GM19238 (cell line): ENCODE measurements at regions not wholly inside any gene's neighbourhood (a gene's known extent, or its start where the extent isn't known, plus 50 kb on each side); places are given as distances from the start of the nearest gene placed in this dataset.

Source experiments
- DNase-seq: peaks from one replicate; pipeline ENCODE4 v3.0.0; 2011; ENCODE audit warnings: low spot score; ENCODE audit not compliant: insufficient read length

DNA sequence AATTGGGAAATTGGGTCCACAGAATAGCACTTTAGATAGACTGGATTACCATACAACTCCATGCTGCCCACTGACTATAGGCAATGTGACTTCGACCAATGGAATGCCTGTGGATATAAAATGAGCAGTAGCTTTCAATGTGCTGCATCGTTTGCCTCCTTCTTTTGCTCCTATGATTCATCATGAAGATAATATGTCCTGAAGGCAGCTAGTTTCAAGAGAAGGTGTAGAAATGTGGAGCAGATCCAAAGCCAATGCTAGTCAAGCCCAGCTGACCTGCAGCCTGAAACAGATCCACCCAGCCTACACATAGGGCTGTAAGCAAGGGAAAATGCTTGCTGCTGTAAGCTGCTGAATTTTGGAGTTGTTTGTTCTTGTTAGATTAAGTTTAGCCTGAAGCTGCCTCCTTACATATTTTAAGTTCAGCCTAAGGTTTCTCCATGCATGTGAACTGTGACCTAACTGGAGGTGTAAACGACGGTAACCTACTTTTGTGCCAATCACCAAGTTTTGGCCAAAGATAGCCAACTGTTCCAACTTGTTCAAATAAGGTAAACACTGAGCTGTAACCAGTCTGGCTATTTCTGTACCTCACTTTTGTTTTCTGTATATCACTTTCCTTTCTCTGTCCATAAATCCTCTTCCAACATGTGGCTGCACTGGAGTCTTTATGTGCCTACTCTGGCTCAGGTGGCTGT, 169.1 kb upstream of the AVPR1A start:
- DNase-seq: no peak

DNA sequence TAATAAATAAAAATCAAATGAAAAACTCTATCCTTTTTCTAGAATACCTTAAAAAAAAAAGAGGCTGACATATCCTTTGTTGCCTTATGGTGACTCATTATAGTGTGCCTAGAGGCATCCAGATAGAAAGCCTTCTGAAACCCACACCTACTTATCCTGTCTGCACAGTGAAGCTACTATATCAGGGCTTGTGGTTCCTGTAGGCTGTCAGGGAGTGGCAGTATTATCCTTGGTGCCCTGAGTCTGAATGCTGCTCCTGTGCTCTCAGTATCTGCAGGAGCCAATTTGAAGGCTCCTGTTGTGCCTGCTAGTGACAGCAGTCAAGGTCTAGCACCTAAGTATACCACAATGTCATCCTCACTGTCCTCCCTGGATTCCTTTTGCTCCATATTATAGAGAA, 168.4 kb upstream of the AVPR1A start:
- DNase-seq: no peak

DNA sequence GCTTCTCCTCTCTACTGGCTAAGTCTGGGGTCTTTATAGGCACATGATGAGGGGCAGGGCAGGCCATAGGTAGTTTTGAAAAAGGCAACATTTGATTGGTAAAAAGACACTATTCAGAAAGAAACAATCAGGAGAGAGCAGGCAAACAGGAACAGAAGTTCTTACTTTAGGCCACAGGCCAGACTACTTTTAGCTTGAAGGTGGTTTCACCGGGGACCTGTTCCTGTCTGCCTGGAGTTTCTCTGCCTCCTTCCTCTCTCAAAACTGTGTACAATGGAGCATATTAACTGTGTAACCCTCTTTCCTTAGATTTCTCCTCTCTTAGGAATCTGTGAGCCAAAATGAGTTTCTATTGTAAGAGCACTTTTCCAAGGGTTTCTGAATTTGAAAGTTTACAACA, 167.9 kb upstream of the AVPR1A start:
- DNase-seq: no peak

DNA sequence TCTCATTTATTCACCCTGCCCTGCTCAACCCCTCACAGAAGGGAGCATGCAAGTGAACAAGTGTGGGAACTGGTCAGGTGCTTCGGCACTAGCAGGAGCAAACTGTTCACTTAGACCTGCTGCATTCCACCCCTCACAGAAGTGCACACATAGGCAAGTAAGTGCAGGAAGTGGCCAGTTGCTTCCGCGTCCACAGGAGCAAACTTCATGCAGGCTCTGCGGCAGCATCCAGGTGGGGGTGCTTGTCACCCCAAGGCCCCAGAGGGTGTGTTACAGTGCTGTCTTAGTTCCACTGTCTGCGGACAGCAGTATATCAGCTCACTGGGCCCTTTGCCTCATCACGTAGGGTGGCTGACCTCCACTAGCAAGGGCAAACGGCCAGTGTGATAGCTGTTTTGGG, 167.3 kb upstream of the AVPR1A start:
- no peak for DNase-seq

DNA sequence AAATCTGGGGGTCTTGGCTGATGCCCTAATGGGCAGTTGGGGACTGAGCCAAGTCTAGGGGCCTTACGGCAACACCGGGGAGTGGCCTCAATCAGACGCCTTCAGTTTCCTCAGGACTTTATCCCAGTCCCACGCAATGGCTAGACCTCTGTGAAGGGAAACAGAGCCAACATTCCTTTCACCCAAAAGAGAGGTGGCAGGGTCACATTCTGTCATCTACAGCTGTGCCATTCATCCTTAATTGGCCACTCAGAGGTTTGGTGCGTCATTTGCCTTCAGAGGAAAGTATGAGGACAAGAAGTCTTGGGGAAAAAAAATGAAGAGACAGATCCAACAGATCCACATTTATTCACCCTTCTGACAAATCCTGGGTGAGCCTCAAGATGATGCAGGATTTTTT, 166.9 kb upstream of the AVPR1A start:
- DNase-seq: no peak

DNA sequence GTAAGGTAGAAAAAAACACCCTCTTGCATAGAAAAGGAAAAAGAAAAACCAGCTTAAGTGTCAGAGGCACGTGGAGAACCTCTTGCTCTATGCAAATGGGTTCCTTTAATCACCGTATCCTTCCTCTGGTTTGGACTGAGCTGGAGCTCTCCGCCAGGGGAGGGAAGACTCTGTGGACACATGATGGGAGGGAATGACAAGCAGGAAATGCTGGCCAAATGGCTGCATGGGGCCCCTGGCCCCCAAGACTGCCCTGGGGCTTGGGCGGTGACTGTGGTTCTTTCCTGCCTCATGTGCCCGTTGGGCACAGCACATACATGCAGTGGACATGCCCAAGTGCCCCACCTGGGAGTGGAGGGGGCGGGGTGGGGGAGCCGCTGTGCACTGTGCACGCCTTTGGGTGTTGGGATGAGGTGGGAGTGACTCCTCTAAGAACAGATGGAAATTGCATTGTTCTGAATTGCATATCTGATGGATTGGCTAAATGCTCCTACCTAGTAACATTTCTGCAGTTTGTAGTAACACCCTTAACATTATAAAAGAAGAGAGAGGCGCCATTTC, 166.4 kb upstream of the AVPR1A start:
- no peak for DNase-seq

DNA sequence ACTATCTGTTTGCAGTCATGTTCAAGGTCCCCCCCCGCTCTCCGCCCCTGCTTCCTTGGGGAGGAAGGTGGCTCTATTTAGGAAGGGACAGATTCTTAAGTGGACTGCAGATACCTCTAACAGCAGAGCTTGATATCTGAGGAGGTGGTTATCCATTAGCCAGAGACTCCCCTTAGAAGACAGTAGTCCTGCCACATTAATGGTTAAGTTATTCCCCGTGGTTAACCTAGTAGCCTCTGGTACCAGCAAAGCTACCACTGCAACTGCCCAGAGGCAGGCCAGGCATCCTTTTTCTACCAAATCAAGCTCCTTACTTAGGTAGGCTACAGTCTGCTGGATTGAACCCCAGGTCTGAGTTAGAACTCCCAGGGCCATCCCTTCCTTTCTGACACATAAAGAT, 162.1 kb upstream of the AVPR1A start:
- DNase-seq: no peak

DNA sequence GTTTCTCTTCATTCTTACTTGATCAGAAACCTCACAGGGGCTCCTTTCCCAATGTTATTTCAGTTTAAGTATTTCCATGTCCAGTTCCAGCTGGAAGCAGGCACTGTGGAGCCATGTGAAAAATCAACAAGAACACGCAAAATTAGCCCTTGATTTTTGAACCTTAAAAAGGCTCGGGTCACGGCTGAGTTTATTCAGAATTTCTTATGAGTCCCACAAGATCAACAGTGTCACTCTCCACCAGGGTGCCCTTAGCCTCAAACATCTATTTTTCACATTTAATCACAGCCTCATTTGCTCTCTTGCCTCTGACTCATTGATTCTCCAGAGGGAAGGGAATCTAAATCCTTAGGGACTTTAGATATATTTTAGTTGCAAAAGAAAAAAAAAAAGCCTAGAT, 157.7 kb upstream of the AVPR1A start:
- DNase-seq: no peak

DNA sequence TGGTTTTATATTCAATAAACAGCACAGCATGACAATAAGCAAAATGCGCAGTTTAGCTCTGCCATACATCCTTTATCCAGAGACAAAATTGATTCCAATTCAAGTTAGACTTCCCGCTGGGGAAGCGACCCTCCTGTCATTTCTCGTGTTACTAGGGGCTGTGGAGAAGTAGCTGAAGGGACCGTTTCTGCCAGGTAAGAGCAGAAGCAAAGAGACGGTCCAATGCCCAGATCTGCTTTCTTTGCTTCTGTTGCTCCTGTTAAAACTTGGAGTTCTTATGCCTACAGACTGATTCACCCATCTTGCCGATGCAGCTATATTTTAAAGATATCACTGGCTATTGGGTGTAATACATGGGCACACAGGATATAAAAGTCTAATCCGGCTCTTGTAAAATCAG, 156.8 kb upstream of the AVPR1A start:
- DNase-seq: no peak

DNA sequence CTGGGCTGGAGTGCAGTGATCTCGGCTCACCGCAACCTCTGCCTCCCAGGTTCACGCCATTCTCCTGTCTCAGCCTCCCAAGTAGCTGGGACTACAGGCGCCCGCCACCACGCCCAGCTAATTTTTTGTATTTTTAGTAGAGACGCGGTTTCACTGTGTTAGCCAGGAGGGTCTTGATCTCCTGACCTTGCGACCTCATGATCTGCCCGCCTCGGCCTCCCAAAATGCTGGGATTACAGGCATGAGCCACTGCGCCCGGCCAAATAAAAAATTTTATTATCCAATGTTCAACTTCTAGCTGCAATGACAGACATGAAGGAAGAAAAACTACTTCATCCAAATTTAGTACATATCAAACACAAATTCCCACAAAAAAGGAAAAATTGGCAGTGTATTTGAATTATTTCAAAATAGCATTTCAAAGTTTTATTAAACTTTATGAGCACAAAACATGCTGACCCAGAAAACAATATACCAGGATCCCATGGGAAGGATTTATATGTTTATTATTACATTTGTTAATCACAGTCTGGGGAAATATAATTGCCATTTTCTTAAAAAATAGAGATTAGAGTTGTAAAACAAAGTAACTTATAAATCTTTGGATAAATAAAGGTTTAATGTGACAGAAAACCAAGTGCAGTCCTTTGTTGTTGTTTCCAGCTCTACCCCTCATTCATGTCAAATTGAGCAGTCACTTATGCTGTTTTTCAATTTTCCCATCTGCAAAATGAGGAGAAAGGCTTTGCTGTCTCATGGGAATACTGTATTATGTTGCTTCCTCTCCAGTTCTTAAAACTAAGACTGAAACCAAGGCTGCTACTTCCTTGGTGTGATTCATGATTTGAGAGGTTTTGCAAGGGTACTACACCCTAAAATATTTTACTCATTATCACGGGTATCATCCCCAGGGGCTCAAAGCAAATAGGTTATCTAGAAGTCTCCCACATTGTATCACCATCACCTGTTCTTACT, 155.2 kb upstream of the AVPR1A start:
- no peak for DNase-seq

DNA sequence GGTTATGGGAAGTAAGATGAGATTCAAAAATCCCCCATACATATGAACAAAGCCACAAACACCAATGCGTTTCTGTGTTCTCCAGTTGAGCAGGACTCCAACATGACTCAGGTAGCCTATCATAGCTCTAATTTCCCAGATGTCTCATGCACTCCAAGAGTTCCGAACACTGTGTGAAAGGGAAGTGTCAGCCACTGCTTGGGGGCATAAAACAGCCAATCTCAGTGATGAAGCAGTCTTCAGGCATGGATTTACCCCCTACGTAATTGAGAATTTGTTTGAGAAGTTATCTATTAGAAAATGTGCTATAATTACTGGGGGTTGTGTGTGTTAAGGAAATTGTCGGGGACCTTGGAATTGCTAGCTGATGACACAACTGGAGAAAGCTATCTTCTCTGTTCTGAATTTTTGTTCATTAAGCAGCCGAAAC, 153.9 kb upstream of the AVPR1A start:
- no peak for DNase-seq

DNA sequence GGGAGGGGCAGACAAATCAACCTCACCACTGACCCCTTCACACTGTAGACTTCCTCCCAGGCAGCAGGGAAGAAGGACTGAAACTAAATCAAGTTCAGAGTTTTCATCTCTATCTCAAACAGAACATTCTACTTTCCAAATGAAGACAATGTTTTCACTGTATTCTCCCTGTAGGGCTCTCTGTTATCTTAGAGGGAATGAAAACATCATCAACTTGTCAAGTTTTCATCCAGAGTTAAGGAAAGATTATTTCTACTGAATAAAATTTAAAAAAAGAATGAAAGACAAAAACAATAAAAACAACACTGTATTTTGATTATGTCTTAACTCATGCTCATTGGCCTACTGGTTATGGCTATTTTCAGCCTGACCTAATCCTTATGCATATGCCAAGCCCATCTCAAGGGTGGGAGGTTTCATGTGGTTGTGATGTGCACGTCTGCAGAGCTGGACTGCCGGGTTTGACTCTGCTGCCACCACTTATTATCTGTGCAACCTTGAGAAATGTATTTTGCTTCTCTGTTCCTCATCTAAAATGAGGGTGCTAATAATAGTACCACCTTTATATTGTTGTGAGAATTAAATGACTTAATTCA, 152.0 kb upstream of the AVPR1A start:
- no peak for DNase-seq

DNA sequence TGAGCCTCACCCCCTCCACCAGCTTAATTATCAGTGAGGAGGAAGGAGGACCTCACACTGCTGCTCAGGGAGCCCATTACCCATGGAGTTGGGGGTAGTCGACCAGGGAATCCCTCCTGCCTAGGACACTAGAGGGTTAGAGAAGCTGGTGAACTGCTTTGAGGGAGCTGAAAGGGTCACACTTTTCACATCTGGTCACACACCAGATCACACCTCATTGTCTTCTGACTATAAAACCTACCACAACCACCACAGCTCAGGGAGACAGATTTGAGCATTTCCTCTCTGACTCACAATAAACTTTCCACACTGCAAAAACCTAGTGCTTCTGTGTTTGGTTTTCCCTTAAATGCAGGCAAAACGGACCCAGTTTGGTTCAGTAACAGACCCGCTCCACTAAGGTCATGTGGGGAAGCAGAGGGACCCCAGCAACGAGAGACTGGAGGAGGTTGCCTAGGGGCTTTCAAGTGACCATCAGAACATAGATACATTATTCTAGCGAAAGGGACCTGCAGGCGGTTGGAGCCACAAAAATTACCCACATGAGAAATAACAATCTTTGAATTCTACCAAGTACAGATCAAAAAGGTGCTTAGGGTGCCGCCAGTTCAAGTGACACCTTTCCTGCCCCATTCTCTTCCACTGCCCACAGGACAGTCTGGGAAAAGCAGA, 151.4 kb upstream of the AVPR1A start:
- no peak for DNase-seq

DNA sequence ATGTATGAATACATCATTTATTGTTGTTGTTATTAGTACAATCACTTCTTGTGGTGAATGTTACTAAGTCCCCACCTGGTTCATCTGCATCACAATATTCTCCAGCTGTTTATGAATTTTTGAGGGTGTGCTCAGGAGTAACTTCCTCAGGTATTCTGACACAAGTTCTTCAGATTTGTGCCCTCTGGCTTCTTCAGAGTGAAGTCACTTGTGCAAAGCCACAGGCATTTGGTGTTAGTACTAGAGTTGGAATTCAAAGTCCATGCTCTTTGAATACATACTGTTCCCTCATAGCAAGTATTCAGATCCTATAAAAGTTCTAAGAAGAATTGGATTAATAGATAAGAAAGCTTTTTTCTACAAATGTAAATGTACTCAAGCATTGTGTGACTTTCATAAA, 150.3 kb upstream of the AVPR1A start:
- no peak for DNase-seq

DNA sequence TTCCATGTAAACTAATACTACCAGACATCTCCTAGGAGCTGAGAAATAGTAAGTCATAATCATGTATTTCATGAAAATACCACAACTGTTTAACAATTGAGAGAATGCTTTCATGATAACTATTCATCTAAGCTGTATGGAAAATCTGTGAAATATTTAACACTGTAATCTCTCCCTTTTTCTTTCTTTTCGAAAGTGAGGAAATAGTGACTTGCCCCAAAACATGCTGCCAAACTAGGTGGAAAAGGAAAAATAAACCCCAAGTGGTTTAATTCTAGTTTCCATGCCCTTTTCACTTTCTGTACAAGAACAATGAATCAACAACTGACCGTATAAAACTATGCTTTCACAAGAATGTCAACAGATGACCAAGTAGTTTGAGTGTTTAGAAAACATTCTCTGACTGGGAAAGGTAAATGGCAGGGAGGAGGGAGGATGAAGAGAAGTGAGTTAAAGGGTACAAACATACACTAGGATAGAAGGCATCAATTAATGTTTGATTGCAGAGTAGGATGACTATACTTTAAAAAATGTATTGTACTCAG, 147.5 kb upstream of the AVPR1A start:
- DNase-seq: no peak

DNA sequence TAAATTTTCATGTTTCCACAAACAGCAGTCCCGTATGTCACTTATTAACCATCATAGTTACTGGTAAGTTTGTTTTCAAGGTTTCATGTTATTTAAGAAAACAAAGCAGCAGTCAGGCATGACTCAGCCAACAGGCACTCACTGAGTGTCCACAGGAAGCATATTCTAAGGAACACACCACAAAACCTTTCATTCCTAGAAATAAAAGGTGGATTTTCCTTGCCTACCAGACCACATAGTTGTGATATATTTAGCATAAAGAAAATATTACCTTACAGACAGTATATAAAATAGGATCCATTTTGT, 143.3 kb upstream of the AVPR1A start:
- no peak for DNase-seq

DNA sequence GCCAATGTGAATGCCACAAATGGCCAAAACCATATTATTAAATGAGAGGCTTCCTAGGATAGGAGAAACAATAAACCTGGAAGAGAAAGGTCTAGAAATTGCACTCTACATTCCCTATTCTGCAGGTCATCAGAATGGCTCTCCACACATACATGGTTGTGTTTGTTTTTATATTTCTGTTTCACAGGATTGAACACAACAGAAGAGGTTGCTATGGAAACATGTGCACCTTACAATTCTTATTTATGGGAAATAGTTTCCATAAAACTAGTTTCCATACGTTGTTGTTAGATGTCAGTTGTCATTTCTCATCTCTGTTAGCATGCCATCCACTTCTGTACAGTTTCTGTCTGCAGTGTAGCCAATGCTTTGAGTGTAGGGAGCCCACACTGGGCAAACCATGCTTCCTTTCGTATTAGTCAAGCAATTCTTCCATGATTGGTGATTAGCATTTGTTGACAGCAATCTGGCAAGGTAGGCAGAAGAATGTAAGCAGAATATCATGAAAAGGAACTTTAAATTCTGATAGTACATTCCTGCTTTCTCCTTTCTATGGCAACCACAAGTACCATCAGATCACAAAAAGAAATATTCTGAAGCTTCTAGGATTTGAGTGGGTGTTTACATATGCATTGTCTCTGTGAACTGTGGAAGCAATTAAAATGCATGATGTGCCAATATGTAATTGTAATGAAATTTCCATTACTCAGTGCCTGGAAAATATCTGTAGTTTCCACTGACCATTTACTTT, 141.6 kb upstream of the AVPR1A start:
- no peak for DNase-seq

DNA sequence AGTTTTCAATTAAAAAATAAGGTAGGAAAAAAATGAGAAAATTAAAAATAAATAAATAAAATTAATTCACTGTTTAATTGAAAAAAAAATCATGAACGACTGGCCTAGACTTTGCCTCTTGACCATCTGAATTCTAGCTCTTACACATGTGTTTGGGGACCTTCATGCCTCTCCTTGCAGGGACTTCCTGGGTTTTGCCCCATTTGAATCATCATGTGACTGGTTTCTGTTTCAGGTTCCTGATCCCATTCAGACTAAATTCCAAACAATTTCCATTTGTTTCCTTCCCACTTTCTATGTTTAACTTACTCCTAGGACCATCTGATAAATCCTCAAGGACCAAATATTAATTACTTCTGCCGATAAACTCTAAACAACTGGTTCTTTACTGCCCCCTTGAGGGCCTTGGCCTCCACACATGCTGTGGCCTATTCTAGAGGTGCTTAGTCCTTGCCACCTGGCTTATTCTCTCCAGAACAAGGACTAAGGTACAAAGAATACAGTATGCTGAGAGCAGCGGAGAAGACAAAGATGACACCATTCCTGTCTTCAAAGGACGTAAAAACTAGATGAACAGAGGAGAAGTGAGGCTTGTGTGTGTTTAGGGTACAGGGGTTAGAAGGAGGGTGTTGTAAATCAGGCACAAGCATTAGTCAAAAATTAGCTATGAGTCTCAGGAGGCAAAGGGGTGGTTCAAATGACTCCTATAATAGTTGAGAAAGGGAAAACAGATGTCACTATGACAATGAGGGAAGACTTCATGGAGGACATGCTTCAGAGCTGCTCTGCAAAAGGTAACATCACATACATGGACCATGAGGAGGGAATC, 125.8 kb upstream of the AVPR1A start:
- no peak for DNase-seq

DNA sequence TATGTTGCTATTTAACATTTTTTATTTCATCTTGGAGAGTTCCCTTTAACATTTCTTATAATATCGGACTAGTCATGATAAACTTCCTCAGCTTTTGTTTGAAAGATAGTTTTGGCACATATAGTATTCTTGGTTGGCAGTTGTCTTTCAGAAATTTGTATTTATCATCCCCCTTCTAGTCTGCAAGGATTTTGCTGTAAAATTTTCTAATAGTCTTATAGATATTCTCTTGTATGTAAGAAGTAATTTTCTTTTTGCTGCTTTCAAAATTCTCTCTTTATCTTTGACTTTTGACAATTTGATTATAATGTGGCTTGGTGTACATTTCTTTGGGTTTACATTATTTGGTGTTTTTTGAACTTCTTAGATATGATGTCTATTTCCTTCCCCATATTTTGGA, 116.0 kb upstream of the AVPR1A start:
- no peak for DNase-seq

DNA sequence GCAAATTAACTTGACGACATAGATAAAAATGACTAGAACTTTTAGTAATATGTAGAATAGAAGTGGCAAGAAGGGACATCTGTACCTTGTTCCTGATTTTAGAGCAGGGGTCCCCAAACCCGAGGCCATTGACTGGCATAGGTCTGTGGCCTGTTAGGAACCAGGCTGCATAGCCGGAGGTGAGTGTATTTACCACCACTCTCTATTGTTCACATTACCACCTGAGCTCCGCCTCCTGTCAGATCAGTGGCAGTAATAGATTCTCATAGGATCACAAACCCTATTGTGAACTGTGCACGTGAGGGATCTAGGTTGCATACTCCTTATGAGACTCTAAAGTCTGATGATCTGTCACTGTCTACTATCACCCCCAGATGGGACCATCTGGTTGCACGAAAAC, 113.6 kb upstream of the AVPR1A start:
- no peak for DNase-seq
